ENCODE measurements at regions not wholly inside any gene's neighbourhood (a gene's known extent, or its start where the extent isn't known, plus 50 kb on each side); places are given as distances from the start of the nearest gene placed in this dataset.

DNA sequence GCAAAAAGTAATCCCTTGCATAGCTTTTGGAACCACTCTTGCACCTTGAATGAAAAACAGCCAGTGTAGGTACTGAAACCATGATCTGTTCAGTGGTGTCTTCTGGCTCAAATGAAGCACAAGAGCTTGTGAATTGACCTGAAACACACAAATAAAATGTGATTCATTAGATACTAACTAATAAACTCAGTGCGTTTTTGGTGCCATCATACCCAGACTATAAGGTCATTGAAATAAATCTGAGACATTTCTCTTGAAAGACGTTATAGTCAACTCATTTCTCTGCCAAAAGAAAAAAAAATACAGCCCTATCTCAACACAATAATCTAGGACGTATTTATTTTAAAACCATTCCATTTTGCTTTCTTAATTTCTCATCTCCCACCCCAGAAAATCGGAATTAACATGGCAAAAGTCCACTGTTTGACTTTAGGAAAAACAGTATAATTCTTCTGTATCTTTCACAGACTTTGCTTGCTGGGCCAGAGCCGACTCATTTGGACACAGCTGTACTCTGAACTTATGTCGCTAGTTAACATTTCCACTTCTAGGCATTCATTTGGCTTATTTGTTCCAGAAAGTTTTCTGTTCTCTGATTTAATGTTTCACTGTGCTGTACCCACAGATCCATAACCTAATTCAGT is 284.9 kb upstream of the TBL1XR1 start:
- Histone ChIP-seq H4K20me1 (ENCODE audit: insufficient read depth, low read length, poor library complexity, severe bottlenecking) (no peaks in the 10 kb centered on the region), H3K79me2 (ENCODE audit: insufficient read depth, low read length) (no peaks in the 10 kb centered on the region), H3F3A (ENCODE audit: low read depth) (no peaks in the 10 kb centered on the region), H3K36me3 (ENCODE audit: insufficient read depth, low read length) (no peaks in the 10 kb centered on the region), H3K4me3 (ENCODE audit: low read length, poor library complexity, severe bottlenecking) (no peak overlapping the region), H3K9me3 (ENCODE audit: insufficient read depth, low read depth, low read length) (peaks cover 7% of the 10 kb centered on the region; the same call in 1 of the 2 replicates), H3K4me1 (ENCODE audit: insufficient read depth, low read length, poor library complexity, severe bottlenecking) (peaks cover 4% of the 10 kb centered on the region), H3K9me2 (replicated peaks; ENCODE audit: low read depth, low read length) (no peaks in the 10 kb centered on the region), H3K27me3 (ENCODE audit: insufficient read depth, low read length, poor library complexity, severe bottlenecking) (no peaks in the 10 kb centered on the region), H3K9ac (ENCODE audit: low read depth, low read length, poor library complexity, severe bottlenecking) (no peak overlapping the region), H2AFZ (ENCODE audit: low read length) (no peak overlapping the region), H3K4me2 (ENCODE audit: low read depth, low read length, poor library complexity, severe bottlenecking) (no peak overlapping the region)
- no peak for TF ChIP-seq EZH2phosphoT487 (IDR thresholded peaks at IDR 0.05; ENCODE audit: borderline replicate concordance)
- TF ChIP-seq, protein P1, sequence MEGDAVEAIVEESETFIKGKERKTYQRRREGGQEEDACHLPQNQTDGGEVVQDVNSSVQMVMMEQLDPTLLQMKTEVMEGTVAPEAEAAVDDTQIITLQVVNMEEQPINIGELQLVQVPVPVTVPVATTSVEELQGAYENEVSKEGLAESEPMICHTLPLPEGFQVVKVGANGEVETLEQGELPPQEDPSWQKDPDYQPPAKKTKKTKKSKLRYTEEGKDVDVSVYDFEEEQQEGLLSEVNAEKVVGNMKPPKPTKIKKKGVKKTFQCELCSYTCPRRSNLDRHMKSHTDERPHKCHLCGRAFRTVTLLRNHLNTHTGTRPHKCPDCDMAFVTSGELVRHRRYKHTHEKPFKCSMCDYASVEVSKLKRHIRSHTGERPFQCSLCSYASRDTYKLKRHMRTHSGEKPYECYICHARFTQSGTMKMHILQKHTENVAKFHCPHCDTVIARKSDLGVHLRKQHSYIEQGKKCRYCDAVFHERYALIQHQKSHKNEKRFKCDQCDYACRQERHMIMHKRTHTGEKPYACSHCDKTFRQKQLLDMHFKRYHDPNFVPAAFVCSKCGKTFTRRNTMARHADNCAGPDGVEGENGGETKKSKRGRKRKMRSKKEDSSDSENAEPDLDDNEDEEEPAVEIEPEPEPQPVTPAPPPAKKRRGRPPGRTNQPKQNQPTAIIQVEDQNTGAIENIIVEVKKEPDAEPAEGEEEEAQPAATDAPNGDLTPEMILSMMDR (conservative IDR thresholded peaks at IDR 0.05; ENCODE audit: low read length) = no peak

- TF ChIP-seq EZH2phosphoT487 (IDR thresholded peaks at IDR 0.05; ENCODE audit: borderline replicate concordance) = no peak
- TF ChIP-seq, protein P1 (conservative IDR thresholded peaks at IDR 0.05; ENCODE audit: low read length) = peak; percentile 49
- H3K36me3 ChIP-seq (ENCODE audit: insufficient read depth, low read length) = no peaks in the 10 kb centered on the region
- no peak overlapping the region for H2AFZ ChIP-seq (ENCODE audit: low read length)
- H3K9me2 ChIP-seq (replicated peaks; ENCODE audit: low read depth, low read length) = no peaks in the 10 kb centered on the region
- no peaks in the 10 kb centered on the region for H4K20me1 ChIP-seq (ENCODE audit: insufficient read depth, low read length, poor library complexity, severe bottlenecking)
- no peaks in the 10 kb centered on the region for H3F3A ChIP-seq (ENCODE audit: low read depth)
- H3K4me2 ChIP-seq (ENCODE audit: low read depth, low read length, poor library complexity, severe bottlenecking) = no peak overlapping the region
- peaks cover 7% of the 10 kb centered on the region; the same call in 1 of the 2 replicates for H3K9me3 ChIP-seq (ENCODE audit: insufficient read depth, low read depth, low read length)
- no peak overlapping the region for H3K9ac ChIP-seq (ENCODE audit: low read depth, low read length, poor library complexity, severe bottlenecking)
- no peaks in the 10 kb centered on the region for H3K79me2 ChIP-seq (ENCODE audit: insufficient read depth, low read length)
- peaks cover 7% of the 10 kb centered on the region for H3K4me1 ChIP-seq (ENCODE audit: insufficient read depth, low read length, poor library complexity, severe bottlenecking)
- no peak overlapping the region for H3K4me3 ChIP-seq (ENCODE audit: low read length, poor library complexity, severe bottlenecking)
- H3K27me3 ChIP-seq (ENCODE audit: insufficient read depth, low read length, poor library complexity, severe bottlenecking) = no peaks in the 10 kb centered on the region
Measured at GRCh38 chr3:177483182-177483967, 286.1 kb upstream of the TBL1XR1 start.

DNA sequence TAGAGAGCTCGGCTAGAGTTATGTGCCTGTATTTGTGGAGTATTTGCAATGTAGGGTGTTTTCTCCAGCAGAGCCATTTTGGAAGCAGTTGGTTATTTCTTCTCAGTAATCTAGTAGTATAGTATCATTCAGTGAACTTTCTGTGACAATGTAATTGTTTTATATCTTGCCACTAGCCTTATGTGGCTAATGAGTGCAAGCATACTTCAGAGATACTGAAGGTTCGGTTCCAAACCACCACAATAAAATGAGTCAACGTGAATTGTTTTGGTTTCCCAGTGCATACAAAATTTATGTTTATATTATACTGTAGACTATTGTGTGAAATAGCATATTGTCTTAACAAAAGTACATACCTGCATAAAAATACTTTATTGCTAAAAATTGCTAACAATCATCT is 286.9 kb upstream of the TBL1XR1 start:
- H3K4me2 ChIP-seq (ENCODE audit: low read depth, low read length, poor library complexity, severe bottlenecking) = no peak overlapping the region
- H2AFZ ChIP-seq (ENCODE audit: low read length) = no peak overlapping the region
- H3K4me3 ChIP-seq (ENCODE audit: low read length, poor library complexity, severe bottlenecking) = no peak overlapping the region
- H3K9me2 ChIP-seq (replicated peaks; ENCODE audit: low read depth, low read length) = no peaks in the 10 kb centered on the region
- H3K9ac ChIP-seq (ENCODE audit: low read depth, low read length, poor library complexity, severe bottlenecking) = no peak overlapping the region
- H3F3A ChIP-seq (ENCODE audit: low read depth) = no peaks in the 10 kb centered on the region
- no peaks in the 10 kb centered on the region for H3K27me3 ChIP-seq (ENCODE audit: insufficient read depth, low read length, poor library complexity, severe bottlenecking)
- H3K36me3 ChIP-seq (ENCODE audit: insufficient read depth, low read length) = no peaks in the 10 kb centered on the region
- TF ChIP-seq EZH2phosphoT487 (IDR thresholded peaks at IDR 0.05; ENCODE audit: borderline replicate concordance) = no peak
- TF ChIP-seq, protein P1 (conservative IDR thresholded peaks at IDR 0.05; ENCODE audit: low read length) = no peak
- peaks cover 15% of the 10 kb centered on the region for H3K4me1 ChIP-seq (ENCODE audit: insufficient read depth, low read length, poor library complexity, severe bottlenecking)
- peaks cover 7% of the 10 kb centered on the region; the same call in 1 of the 2 replicates for H3K9me3 ChIP-seq (ENCODE audit: insufficient read depth, low read depth, low read length)
- H3K79me2 ChIP-seq (ENCODE audit: insufficient read depth, low read length) = no peaks in the 10 kb centered on the region
- H4K20me1 ChIP-seq (ENCODE audit: insufficient read depth, low read length, poor library complexity, severe bottlenecking) = no peaks in the 10 kb centered on the region

Measured in Loucy (cell line).